Fibroblast of mammary gland (primary cell): ENCODE measurements at regions not wholly inside any gene's neighbourhood (a gene's known extent, or its start where the extent isn't known, plus 50 kb on each side); places are given as distances from the start of the nearest gene placed in this dataset.

Source experiments
- DNase-seq: peaks from one replicate; pipeline ENCODE4 v3.0.0-alpha.2; 2010; ENCODE audit warnings: low read depth
- H3K4me3 ChIP-seq: 2 replicates; pipeline ENCODE4 v1.5.1; 2011; ENCODE audit warnings: low read depth, mild to moderate bottlenecking, low read length, moderate library complexity; ENCODE audit not compliant: control insufficient read depth
- TF ChIP-seq, protein P1 (sequence below): conservative IDR thresholded peaks from 2 replicates; pipeline ENCODE4 v1.5.1; 2011; ENCODE audit warnings: low read depth, low read length, inconsistent platforms; ENCODE audit not compliant: control insufficient read depth, insufficient read depth

DNA sequence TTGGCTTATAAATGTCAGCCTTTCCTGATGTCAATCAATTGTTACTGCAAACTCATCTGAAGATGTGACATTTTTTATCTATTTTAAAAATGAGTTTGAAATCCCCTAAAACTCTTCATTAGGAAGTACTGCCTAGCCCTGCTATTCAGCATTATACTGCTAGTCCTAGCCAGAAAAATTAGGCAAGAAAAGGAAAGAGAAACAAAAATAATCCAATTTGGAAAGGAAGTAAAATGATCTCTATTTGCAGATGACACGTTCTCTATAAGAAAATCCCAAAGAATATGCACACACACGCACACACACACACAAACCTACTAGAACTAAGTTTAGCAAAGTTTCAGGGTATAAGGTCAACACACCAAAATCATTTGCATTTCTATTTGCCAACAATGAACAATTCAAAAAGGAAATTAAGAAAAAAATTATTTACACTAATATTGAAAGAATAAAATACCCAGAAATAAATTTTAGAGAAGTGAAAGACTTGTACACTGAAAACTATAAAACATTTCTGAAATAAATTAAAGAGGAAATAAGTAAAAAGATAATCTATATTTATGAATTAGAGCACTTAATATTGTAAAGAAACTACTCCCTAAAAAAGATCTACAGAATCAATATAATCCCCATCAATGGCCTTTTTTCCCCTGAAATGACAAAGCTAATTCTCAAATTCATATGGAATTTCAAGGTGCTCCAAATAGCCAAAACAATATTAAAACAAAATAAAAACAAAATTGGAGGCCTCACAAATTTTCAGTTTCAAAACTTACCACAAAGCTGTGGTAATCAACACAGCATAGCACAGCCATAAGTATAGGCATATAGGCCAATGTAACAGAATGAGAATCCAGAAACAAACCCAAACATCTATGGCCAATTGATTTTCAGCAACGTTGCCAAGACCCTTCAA lies 433.7 kb upstream of the TRIB2 start:
- no peak overlapping the region for H3K4me3 ChIP-seq
- no peak for DNase-seq
- TF ChIP-seq, protein P1, sequence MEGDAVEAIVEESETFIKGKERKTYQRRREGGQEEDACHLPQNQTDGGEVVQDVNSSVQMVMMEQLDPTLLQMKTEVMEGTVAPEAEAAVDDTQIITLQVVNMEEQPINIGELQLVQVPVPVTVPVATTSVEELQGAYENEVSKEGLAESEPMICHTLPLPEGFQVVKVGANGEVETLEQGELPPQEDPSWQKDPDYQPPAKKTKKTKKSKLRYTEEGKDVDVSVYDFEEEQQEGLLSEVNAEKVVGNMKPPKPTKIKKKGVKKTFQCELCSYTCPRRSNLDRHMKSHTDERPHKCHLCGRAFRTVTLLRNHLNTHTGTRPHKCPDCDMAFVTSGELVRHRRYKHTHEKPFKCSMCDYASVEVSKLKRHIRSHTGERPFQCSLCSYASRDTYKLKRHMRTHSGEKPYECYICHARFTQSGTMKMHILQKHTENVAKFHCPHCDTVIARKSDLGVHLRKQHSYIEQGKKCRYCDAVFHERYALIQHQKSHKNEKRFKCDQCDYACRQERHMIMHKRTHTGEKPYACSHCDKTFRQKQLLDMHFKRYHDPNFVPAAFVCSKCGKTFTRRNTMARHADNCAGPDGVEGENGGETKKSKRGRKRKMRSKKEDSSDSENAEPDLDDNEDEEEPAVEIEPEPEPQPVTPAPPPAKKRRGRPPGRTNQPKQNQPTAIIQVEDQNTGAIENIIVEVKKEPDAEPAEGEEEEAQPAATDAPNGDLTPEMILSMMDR: no peak

DNA sequence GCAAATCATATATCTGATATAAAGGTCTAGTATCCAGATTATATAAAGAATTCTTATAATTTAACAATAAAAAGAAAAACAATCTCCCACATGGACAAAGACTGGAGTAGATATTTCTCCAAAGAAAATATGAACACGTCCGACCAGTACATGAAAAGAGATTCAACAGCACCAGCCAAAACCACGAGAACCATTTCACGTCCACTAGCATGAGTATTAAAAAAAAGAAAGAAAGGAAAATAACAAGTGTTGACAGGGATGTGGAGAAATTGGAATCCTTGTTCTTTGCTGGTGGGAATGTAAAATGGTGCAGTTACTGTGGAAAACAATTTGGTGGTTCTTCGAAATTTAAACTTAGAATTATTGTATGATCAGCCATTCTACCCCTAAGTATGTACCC lies 432.7 kb upstream of the TRIB2 start:
- peak; percentile 51 for DNase-seq
- H3K4me3 ChIP-seq: no peak overlapping the region
- TF ChIP-seq, protein P1: no peak

DNA sequence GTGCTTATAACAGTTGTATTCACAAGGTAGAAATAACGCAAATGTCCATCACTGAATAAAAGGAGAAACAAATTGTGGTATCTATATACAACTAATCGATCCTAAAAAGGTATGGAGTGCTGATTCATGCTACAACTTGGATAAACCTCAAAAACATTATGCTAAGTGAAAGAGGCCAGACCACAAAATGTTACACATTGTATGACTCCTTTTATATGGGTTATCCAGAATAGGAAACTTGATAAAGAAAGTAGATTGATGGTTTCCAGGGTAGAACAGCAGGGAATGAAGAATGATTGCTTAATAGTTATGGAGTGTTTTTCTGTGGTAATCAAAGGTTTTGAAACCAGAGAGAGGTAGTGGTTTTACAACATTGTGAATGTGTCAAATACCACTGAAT lies 432.2 kb upstream of the TRIB2 start:
- TF ChIP-seq, protein P1: no peak
- H3K4me3 ChIP-seq: no peak overlapping the region
- peak; percentile 80 for DNase-seq

DNA sequence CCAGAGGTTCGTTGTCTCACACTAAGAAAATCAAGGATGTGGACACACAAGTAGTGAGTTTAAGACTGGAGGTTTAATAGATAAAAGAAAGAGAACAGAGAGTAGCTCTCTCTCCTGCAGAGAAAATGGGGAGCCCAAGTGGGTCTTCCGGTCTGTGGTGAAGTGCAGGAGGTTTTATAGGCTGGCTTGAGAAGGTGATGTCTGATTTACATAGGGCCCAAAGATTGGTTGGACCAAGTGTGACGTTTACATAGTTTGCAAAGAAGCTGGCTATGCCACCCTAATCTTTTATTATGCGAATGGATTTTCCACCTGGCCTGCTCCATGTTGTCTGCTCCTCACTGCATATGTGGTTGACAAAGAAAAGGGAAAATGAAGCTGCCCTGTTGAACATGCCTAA lies 430.4 kb upstream of the TRIB2 start:
- no peak overlapping the region for H3K4me3 ChIP-seq
- no peak for DNase-seq
- TF ChIP-seq, protein P1: no peak

DNA sequence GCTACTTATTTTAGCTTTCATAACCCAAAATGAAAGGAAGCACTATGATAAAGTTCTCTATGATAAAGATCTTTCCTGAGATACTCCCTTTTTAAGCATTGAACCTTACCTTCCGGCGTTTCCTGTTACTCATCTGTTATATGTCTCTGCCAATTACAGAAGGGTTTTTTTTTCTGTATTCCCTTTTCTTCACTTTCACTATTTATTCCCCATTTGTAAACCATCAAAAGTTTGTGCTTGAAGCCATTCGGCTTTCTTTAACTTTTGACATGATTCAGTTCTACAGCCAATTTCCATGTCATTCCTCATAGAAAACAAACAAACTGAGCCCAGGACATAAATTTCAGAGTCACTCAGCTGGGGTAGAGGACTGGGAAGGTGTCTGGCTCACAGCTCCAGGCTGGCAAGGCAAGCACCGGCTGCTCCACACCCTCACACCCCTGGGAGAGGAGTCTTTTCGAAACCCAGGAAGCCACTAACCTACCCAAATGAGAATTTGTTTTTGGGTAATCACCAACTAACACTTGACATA lies 429.4 kb upstream of the TRIB2 start:
- TF ChIP-seq, protein P1: no peak
- no peak for DNase-seq
- H3K4me3 ChIP-seq: no peak overlapping the region

DNA sequence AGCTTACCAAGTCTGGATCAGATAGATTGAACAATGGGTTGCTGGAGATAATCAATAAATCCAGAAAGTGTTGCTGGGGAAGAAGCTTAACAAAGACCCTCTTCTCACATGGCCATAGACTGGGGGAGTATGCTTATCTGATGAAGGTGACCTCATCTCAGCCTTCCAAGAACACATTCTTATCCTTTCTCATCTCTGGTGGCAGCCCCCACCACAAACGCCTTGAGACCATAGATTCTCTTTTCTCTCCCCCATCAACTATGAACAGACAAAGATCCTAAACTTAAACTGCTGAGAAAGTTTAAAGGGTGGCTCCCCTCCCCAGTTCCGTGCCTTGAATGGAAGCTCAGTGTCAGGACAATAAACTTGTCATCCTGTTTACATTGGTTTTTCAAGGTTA lies 428.7 kb upstream of the TRIB2 start:
- no peak overlapping the region for H3K4me3 ChIP-seq
- DNase-seq: no peak
- TF ChIP-seq, protein P1: no peak
